SKM-1 treated with dmso at 0.1 percent for 144 hours (cell line): ENCODE measurements at regions not wholly inside any gene's neighbourhood (a gene's known extent, or its start where the extent isn't known, plus 50 kb on each side); places are given as distances from the start of the nearest gene placed in this dataset.

Experiments used
- DNase-seq: peaks from one replicate; lab custom pipeline; 2025; ENCODE audit not compliant: unreplicated experiment; lab: John Stamatoyannopoulos, UW

DNA sequence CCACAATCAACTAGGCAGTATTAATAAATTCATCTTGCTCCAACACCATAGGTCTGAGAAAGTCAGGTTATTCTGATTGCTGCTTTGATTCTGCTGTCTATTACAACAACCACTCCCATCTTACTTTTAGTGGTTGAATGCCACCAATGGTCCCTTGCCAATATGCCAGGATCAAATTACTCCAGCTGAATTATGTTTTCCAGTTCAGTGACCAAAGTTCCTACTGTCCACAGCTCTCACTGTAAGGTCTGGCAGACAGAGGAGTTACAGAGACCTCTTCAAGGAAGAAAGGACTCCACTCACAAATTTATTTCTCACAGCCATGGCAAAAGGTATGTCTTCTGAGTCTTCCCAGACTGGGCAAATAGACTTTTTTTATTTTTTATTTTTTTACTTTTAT, 557.0 kb downstream of the HAO1 start:
- DNase-seq: no peak

DNA sequence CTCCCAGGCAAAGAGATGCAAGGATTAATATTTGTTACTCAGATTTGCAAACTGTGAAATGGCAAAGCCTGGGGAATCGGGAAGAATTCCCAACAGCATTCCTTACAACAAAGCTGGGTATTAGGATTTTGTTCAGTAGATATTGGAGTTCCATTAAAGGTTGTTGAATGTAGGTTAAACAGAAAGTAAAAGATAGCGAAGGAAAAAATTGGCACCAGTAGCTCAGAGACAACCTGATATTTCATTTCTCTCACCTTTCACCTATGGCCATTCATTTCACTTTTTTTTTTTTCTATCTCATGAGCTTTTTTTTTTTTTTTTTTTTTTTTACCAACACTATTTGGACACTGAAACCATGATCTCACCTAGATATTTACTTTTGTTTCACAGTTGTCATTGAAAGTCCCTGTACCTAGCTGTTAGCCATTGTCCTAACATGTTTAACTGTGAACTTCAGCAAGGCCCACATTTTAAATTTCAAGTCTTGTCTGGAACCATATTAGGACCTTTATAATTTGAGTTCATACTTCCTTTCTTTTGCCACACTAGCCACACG, 552.5 kb downstream of the HAO1 start:
- DNase-seq: no peak

DNA sequence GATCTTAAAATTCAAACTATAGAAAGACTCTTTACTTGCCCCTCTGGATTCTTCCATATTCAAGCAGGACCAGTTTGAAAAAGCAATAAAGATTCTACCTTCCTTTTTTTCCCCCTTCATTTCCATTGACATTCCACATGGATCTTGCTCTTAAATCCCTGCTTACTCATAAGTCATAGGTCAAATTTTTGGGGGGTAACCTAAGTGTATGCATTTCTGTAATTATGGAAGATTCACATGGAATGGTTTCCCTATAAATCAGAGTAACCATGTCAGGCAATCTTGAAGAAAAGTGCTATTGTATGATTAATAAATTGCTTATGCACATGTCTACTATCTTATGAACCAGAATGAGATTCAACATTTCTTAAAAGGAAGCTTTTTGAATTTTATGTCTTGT, 551.0 kb downstream of the HAO1 start:
- no peak for DNase-seq

DNA sequence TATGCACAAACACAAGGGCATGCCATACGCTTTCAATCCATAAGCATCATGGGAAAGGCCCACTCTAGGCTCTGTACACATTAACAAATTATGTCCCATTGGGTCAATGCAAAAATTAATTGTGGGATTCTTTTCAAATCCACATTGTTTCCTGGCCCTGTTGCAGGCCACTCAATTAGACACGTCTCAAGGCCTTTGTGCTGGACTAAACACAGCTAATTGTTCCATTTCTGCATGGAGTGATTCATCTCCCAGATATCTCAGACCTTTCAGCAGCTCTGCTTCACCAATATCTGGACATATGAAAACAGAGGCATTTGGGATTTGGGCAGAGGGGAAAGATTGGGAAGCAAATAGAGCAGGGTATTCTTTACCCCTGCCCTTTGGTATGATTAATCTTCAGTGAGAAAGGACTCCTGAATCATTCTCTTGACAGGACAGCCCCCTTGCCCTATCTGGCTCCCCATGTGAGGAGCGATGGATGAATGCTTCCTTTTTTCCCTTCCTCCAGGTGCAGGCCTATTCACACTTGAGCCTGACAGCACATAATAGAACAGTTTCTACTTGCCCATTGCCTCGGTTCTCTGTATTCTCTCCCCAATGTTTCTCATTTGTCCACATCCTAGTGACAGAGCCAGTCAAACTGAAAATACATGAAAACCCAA, 547.6 kb downstream of the HAO1 start:
- no peak for DNase-seq

DNA sequence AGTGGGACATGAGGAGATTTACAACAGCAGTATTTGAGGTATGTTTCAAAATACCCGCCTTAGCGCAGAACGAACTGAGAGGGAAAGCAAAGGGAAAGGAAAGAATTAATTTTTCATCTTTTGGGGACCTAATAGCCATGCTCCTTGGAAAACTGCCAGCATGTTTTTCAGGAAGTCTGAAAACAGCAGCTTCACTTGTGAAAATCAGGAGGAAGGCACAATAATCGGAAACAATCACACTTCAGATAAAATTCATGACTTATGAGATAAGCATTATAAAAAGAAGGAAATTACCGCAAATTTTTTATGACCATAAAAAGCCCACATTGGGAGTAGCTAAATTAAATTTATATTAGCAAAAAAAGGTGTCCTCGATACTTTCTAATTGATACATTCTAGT, 541.1 kb downstream of the HAO1 start:
- no peak for DNase-seq

DNA sequence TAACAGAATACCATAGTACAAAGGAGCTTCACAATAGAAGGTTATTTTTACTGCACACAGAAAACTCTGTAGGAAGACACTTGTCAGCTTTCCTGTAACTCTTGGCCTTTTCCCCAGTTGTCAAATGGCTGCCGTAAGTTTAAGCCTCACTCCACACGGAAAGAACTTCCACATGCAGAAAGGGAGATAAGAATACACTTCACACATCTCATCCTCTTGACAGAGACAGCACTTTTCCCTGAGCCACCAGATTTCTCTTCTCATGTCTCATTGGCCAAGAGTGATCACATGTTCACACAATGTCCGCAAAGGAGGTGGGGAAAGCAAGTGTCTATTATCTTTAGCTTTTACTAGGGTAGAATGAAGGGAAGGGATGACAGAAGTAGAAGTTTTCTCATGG, 540.7 kb downstream of the HAO1 start:
- DNase-seq: no peak

DNA sequence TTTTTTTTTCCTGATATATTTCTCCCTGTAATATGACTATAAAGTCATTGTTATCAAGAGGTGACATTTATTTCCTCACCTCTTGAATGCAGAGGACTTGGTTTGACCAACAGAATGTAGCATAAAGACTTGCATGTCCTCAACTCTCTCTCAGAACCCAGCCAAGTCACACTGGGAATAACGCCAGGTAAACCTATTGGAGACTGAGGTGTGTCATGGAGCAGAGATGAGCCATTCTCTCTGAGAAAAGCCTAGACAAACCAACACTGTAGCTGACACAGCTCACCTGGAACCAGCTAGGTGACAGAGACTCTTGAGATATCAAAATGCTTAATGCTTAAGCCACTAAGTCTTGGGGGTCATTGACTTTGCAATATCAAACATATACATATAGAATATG, 533.6 kb downstream of the HAO1 start:
- DNase-seq: no peak

DNA sequence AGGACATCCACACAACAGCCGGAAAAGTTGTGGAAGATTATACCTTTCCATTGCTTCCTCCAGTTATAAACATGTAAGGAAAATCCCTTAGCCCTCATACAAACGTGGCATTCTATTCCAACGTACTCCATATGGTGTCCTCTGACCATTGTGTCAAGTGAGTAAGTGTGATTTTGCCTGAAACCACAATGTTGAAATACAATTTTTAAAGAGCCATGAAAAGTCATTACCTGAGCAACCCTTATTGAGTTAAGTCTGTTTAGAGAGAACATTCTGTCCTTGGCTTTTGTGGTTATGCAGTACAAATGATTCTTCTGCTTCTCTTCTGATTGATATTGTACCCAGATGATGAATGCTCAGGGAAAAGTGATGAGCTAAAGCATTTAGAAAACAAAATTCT, 530.1 kb downstream of the HAO1 start:
- no peak for DNase-seq

DNA sequence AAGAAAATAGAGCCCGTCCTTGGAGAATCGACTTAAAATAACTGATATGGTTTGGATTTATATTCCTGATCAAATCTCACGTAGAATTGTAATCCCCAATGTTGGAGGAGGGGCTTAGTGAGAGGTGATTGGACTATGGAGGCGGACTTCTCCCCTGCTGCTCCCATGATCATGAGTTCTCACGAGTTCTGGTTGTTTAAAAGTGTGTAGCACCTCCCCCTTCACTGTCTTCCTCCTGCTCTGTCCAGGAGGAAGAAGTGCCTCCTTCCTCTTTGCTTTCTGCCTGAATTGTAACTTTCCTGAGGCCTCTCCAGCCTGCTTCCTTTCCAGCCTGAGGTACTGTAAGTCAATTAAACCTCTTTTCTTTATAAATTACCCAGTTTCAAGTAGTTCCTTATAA, 529.2 kb downstream of the HAO1 start:
- DNase-seq: no peak

DNA sequence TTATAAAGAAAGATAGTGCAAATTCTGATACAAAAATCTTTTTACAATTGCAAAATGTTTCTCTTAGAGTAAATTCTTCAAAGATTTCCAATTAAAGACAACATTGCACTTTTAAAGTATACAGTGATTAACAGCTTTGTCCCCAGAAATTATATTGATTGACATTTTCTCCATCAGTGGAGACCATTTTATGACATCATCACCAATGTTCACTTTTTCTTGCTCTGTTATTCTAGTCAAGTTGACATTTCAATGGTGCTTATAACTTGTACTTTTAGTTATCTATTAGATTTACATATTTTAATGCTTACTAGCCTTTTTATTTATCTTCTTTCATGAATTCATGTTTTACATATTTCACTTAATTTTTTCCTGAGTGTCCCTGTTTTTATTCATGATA, 524.8 kb downstream of the HAO1 start:
- no peak for DNase-seq

DNA sequence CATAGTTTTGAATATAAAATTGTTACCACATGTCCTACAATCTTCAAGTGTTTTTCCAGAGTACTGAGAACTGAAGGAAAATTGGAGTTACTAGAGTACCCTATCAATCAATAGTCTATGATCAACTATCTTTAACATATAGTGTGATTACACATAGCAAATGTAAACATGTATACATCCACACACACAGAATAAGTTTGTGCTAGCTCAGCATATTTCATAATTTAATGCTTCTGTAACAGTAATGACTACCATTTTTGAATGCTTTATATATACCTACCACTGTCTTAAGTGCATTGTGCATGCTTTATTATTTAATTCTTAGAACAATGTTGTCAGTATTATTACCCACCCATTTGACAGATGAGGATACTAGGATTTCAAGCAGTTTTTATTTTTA, 523.9 kb downstream of the HAO1 start:
- DNase-seq: no peak

DNA sequence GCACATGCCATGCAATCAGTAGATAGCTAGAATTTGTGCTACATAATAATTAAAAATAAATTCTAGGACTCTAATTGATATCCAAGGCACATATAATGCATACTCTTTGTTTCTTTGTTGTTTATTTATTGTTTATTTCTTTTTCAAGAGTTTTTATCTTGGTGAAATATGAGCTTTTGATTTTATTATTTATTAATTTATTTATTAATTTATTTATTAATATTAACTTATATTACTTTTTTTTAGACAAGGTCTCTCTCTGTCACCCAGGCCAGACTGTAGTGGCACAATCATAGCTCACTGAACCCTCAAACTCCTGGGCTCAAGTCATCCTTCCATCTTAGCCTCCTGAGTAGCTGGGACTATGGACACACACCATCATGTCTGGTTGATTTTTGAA, 519.9 kb downstream of the HAO1 start:
- no peak for DNase-seq

DNA sequence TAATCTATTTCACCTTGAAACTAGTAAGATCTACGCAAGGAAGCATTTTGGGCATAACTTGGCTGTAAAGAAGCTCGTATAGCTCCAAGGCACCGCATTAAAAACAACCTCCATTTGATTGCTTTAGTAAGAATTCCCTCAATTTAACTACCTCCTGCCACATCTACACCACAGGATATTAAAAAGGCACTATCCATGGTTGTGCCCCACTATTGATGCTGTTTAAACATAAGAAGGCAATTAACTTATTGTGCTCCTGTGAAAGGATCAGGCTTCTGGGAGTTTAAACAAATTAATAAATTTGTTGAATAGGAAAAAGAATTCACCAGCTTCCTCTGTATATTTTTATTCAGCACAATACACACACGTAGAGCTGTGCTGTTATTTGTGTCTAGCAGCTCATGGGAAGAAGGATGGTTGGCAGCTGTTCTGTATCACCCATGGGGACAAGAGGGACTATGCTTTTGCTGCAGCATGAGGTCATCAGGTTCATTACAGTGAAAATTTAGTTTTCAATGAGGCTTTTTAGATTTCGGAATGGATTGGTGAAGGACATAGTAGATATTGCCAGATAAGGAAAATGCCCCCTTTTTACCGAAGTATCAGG, 513.3 kb downstream of the HAO1 start:
- DNase-seq: no peak

DNA sequence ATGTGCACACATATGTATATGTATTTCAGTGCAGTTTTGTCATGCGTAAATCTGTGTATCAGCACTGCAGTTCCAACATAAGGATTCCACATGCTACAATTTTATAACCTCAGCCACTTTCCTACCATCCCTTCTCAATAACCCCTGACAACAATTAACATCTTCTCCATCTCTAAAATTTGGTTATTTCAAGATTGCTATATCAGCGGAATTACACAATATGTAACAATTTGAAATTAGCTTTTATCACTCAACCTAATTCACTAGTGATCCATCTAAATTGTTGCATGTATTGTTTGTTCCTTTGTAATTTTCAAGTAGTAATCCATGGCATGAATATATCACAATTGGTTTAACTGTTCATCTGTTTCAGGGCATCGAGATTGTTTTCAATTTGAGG, 511.3 kb downstream of the HAO1 start:
- DNase-seq: no peak

DNA sequence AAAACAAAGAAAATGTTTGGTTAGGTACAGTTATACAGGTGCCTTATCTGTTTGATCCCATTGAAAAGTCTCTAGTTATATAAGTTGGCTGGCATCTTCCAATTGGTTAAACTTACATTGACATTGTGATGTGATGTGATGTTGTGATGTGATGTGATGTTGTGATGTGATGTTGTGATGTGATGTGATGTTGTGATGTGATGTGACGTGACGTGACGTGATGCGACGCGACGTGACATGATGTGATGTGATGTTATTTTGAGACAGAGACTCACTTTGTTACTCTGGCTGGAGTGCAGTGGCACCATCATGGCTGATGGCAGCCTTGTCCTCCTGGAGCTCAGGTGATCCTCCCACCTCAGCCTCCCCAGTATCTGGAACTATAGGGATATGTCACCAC, 507.6 kb downstream of the HAO1 start:
- no peak for DNase-seq

DNA sequence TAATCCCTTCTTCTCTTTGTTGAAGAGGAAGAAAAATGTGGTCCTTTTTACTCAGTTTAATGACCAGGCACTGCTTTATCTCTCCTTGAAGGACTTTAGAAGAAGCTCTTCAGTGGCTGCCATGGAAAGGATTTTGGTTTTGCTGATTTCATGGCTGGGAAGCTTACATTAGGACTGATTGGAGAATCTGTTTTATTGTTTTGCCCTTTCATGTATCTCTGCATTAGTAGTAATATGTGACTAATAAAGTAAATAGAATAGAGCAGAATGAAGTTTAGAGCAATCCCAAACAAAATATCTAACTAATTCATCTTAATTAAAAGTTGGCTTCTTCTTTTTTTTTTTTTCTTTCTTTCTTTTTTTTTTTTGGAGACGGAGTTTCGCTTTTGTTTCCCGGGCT, 502.9 kb downstream of the HAO1 start:
- DNase-seq: no peak

DNA sequence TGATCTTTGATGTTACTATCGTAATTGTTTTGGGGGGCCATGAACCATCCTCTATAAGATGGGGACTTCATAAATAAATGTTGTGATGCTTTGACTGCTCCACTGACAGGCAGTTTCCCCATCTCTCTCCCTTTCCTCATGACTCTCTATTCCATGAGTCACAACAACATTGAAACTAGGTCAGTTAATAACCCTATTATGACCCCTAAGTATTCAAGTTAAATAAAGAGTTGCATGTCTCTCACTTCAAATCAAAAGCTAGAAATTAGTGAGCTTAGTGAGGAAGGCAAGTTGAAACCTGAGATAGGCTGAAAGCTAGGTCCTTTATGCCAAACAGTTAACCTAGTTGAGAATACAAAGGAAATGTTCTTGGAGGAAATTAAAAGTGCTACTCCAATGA, 491.0 kb downstream of the HAO1 start:
- no peak for DNase-seq

DNA sequence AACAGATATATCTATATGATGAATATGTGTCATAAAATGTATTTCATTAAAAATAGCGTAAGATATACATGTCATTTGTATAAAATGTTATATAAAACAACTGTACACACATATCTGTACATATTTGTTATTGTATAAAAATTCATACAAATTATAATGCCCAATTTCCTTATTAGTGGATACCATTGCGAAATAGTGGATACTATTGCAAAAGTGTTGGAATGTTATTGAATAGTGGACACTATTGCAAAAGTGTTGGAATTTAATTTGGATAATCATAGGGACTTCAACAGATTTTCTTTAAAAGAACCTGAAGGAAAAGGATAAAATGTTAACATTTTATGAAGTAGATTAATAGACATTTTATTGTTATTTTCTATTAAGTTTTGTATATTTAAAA, 487.4 kb downstream of the HAO1 start:
- DNase-seq: no peak

DNA sequence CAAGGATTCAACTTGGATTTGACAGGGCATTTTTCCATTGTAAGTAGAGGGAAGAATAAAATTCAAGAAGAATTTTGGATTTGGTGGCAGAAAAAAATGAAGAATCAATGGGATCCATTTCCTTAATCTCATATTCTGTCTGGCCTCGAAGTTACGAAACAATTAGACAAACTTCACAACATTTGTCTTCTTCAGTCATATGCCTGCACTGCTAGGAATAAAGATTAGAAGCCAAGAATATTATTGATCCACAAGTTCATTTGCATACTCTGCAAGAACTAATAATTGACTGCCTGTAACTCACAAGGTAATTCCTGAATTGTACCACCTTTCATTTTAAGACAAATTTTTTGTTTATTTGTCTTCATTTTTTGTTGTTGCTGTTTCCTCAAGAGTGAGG, 486.2 kb downstream of the HAO1 start:
- no peak for DNase-seq

DNA sequence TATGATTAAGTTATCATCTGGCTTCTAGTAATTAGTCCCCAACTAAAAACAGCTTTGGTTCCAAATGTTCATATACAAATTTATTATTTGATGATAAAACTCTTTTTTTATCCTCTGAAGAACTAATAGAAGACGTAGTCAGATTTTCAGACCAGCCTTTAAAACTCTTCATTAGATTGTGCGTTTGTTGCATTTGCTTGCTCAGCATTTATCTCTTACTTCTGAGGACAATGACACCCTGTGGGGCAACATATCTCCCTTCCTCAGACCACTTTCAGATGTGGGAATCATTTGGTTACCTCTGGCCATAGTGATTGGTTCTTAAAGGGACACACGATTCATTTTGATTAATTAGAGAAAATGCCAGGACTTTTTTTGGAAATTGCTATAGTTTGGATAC, 481.8 kb downstream of the HAO1 start:
- no peak for DNase-seq

DNA sequence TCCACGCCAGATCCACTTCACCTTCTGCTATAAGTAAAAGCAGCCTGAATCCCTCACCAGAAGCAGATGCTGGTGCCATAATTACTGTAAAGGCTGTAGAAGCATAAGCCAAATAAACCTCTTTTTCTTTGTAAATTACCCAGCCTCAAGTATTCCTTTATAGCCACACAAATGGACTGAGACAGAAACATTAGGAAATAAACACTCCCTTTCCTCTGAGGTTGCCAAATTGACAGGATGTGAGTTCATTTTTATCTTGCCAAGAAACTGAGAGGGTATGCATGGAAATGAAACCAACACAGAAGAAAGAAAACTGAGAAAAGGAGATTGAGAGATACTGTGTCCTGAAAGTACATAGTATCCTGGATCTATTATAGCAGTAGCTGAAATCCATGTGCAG, 481.2 kb downstream of the HAO1 start:
- no peak for DNase-seq

DNA sequence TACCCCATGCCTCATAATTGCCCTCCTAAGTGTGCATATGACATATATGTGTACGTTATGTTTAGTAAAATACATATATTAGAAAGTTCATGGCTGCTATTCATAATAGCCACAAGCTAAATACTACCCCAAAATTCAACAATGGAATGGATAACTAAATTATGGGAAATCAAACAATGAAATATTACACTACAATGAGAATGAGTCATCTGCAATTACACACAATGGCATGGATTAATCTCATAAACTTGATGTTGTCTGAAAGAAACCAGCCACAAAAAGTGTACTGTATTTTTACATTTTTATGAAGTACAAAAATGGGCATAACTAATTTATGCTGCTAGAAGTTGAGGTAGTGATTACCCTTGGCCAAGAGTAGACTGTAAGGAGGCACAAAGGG, 477.0 kb downstream of the HAO1 start:
- DNase-seq: no peak

DNA sequence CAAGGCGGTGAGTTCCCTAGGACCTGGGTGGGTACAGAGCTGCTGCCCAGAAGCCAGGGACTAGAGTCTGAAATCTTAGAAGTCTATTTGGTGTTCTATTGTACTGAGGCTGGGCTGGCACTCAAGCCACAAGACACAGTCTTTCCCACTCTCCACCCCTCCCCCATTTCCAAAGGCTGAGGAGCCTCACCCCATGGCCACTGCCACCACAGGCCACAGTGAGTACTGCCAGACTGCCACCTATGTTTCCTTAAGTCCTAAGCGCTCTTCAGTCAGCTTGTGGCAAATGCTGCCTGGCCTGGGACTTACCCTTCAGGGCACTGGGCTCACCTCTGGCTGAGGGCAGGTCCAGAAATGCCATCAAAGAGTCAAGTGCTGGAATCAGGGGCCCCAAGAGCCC, 469.3 kb downstream of the HAO1 start:
- DNase-seq: no peak
